Lung (tissue), 11 donors: ENCODE measurements at regions not wholly inside any gene's neighbourhood (a gene's known extent, or its start where the extent isn't known, plus 50 kb on each side); places are given as distances from the start of the nearest gene placed in this dataset.

ENCODE experiments used
- ATAC-seq: fragments of 200-7000 bp; cut with Tn5 transposase; one replicate; pipeline ENCODE4 v1.9.1; 2020; ENCODE audit warnings: moderate number of reproducible peaks; ENCODE audit not compliant: insufficient read depth, low FRiP score
- DNase-seq, 3 donors: peaks; one replicate each; pipeline ENCODE4 v3.0.0-alpha.2; 2013 to 2017
- H3K27ac ChIP-seq, 2 donors: one replicate each; pipeline ENCODE4 v1.5.1; 2013; ENCODE audit warnings: mild to moderate bottlenecking in 2 of 2, moderate library complexity in 2 of 2, control low read depth in 1 of 2, inconsistent platforms in 1 of 2, low read depth in 1 of 2, low read length in 1 of 2
- H3K27me3 ChIP-seq, 3 donors: one replicate each; pipeline ENCODE4 v1.5.1; 2013; ENCODE audit warnings: low read length in 2 of 3; ENCODE audit not compliant: control insufficient read depth in 3 of 3, insufficient read depth in 3 of 3
- H3K36me3 ChIP-seq, 4 donors: one replicate each; pipeline ENCODE4 v1.5.1; 2013; ENCODE audit warnings: low read length in 4 of 4, mild to moderate bottlenecking in 1 of 4, moderate library complexity in 1 of 4; ENCODE audit not compliant: control insufficient read depth in 4 of 4, insufficient read depth in 4 of 4
- H3K4me1 ChIP-seq, 5 donors: one replicate each; pipeline ENCODE4 v1.5.1; 2013; ENCODE audit warnings: low read length in 5 of 5, mild to moderate bottlenecking in 2 of 5, moderate library complexity in 1 of 5; ENCODE audit not compliant: control insufficient read depth in 5 of 5, insufficient read depth in 5 of 5
- H3K4me3 ChIP-seq: one replicate; pipeline ENCODE4 v1.5.1; 2013; ENCODE audit warnings: mild to moderate bottlenecking, control low read depth, moderate library complexity
- H3K9ac ChIP-seq, 2 donors: one replicate each; pipeline ENCODE4 v1.5.1; 2013; ENCODE audit warnings: low read length in 2 of 2, control low read depth in 1 of 2; ENCODE audit not compliant: insufficient read depth in 1 of 2
- H3K9me3 ChIP-seq, 4 donors: one replicate each; pipeline ENCODE4 v1.5.1; 2013; ENCODE audit warnings: low read length in 3 of 4, mild to moderate bottlenecking in 1 of 4, moderate library complexity in 1 of 4; ENCODE audit not compliant: control insufficient read depth in 4 of 4, insufficient read depth in 3 of 4
- CTCF ChIP-seq: IDR thresholded peaks from 2 replicates; pipeline ENCODE4 v1.5.1; 2012; ENCODE audit warnings: mild to moderate bottlenecking; ENCODE audit errors: control extremely low read depth, extremely low read depth
- WGBS, 2 donors: extraction: QIAGEN DNeasy Blood & Tissue Kit; methylation state at CpG; one replicate each; pipeline ENCODE4 v1.1.7; 2013; 5-methylcytosine and 5-hydroxymethylcytosine counted together
- donor health status: control.
- donor health status: control.
- donor health status: Bipolar disorder and iron deficiency.
- donor health status: healthy.
- donor health status: DM: yes; HTN: yes; CAD: no.

- no peak for ATAC-seq
- Histone ChIP-seq H3K9me3 (no peaks in the 10 kb centered on the region), H3K27ac (no peak overlapping the region), H3K36me3 (no peaks in the 10 kb centered on the region), H3K4me3 (no peak overlapping the region), H3K9ac (no peak overlapping the region), H3K27me3 (no peaks in the 10 kb centered on the region), H3K4me1 (no peaks in the 10 kb centered on the region)
- TF ChIP-seq CTCF: no peak
- WGBS, 2 donors: 75 to 80% methylated on average over 2 of the region's 2 CpGs
- DNase-seq: no peak
Measured at GRCh38 chr2:118502106-118502505, 345.3 kb downstream of the EN1 start.

GRCh38 chr2:118498943-118499342 is 348.5 kb downstream of the EN1 start:
- no peak for TF ChIP-seq CTCF

GRCh38 chr2:118496870-118497611 is 350.4 kb downstream of the EN1 start:
- H3K9ac ChIP-seq: no peak overlapping the region
- WGBS, 2 donors: 78% methylated on average over 7 of the region's 7 CpGs
- no peak overlapping the region for H3K4me3 ChIP-seq
- H3K4me1 ChIP-seq: no peaks in the 10 kb centered on the region
- no peaks in the 10 kb centered on the region for H3K36me3 ChIP-seq
- no peak for ATAC-seq
- no peak for TF ChIP-seq CTCF
- no peak overlapping the region for H3K27ac ChIP-seq
- no peaks in the 10 kb centered on the region for H3K27me3 ChIP-seq
- H3K9me3 ChIP-seq: peaks cover 0 to 2% (median 0%) of the 10 kb centered on the region in 4 donors
- no peak for DNase-seq

More at GRCh38 chr2:118498943-118499342, 348.5 kb downstream of the EN1 start:
- ATAC-seq: no peak
- H3K4me3 ChIP-seq: no peak overlapping the region
- no peak overlapping the region for H3K27ac ChIP-seq
- H3K27me3 ChIP-seq: no peaks in the 10 kb centered on the region
- no peaks in the 10 kb centered on the region for H3K36me3 ChIP-seq
- H3K9me3 ChIP-seq: no peaks in the 10 kb centered on the region
- no peak for DNase-seq
- no peak overlapping the region for H3K9ac ChIP-seq
- no peaks in the 10 kb centered on the region for H3K4me1 ChIP-seq

- H3K27me3 ChIP-seq: no peaks in the 10 kb centered on the region
- H3K27ac ChIP-seq: no peak overlapping the region
- no peaks in the 10 kb centered on the region for H3K36me3 ChIP-seq
- no peaks in the 10 kb centered on the region for H3K4me1 ChIP-seq
- H3K4me3 ChIP-seq: no peak overlapping the region
- ATAC-seq: no peak
- no peak for DNase-seq
- H3K9me3 ChIP-seq: peaks cover 0 to 7% (median under 1%) of the 10 kb centered on the region in 4 donors
- WGBS, 2 donors: 86 to 95% methylated on average over 5 of the region's 5 CpGs
- no peak overlapping the region for H3K9ac ChIP-seq
- no peak for TF ChIP-seq CTCF
Measured at GRCh38 chr2:118496467-118496866, 351.0 kb downstream of the EN1 start.
